ENCODE measurements at regions not wholly inside any gene's neighbourhood (a gene's known extent, or its start where the extent isn't known, plus 50 kb on each side); places are given as distances from the start of the nearest gene placed in this dataset.

DNA sequence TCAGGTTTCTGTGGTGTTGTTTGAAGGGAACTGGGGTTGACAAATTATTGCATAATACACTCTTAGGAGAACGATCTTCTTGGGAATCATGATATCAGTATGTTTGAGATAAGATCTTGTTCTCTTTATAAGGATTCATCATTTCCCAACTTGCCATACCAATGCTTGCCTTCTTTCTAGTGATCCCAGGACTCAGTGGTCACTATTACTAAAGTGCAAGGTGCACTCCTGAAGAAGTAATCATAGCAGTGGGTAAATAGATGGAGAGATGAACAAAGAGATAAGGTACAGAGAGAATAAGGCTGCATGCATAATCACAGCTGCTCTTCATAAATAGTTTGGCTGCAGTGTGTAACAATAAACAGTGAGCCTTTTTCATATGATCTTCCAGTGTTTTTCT is 404.0 kb downstream of the DOK5 start:
- Histone ChIP-seq H3K27me3 (no peaks in the 10 kb centered on the region), H3K36me3 (replicated peaks in 1 of 2) (no peaks in the 10 kb centered on the region)

DNA sequence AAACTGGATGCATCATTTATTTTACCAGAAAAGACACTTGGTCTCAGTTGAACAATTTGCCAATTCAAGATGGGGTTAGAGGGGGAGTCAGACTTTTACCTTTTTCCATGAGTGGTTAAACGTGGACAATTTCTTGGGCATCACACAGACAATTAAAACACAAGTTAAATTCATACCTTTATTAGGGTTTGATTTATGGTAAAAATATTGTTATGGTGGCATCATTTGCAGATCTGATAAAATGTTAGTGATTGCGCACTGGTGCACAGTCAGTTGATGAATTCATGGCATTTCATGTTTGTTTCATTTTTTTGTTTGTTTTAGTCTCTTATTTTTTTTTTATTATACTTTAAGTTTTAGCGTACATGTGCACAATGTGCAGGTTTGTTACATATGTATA is 399.9 kb downstream of the DOK5 start:
- Histone ChIP-seq H3K4me1 (replicated peaks in 1 of 2) (no peaks in the 10 kb centered on the region), H3K36me3 (replicated peaks in 1 of 2) (no peaks in the 10 kb centered on the region), H3K27me3 (no peaks in the 10 kb centered on the region), H3K9me3 (replicated peaks in 1 of 3) (no peaks in the 10 kb centered on the region), H3K27ac (no peak overlapping the region), H3K4me3 (no peak overlapping the region)
- 75 to 90% (median 81%) methylated on average over 3 of the region's 3 CpGs for WGBS, 4 donors
- TF ChIP-seq, protein P1, sequence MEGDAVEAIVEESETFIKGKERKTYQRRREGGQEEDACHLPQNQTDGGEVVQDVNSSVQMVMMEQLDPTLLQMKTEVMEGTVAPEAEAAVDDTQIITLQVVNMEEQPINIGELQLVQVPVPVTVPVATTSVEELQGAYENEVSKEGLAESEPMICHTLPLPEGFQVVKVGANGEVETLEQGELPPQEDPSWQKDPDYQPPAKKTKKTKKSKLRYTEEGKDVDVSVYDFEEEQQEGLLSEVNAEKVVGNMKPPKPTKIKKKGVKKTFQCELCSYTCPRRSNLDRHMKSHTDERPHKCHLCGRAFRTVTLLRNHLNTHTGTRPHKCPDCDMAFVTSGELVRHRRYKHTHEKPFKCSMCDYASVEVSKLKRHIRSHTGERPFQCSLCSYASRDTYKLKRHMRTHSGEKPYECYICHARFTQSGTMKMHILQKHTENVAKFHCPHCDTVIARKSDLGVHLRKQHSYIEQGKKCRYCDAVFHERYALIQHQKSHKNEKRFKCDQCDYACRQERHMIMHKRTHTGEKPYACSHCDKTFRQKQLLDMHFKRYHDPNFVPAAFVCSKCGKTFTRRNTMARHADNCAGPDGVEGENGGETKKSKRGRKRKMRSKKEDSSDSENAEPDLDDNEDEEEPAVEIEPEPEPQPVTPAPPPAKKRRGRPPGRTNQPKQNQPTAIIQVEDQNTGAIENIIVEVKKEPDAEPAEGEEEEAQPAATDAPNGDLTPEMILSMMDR (IDR thresholded peaks at IDR 0.05) = no peak
- TF ChIP-seq POLR2A (IDR thresholded peaks at IDR 0.05) = no peak
- DNase-seq = no peak
- intact Hi-C loops (cut with DNase I) = loop anchor here in 1 of 2 donors (2.0 kb wide), 1 partner anchor 53 kb away; no protein-coding TSS in a partner anchor

More for the DNA sequence above, 404.0 kb downstream of the DOK5 start:
- DNase-seq = no peak
- 58 to 68% (median 59%) methylated on average over 1 of the region's 1 CpG for WGBS, 4 donors
- intact Hi-C loops (cut with DNase I) = no loop called here
- no peak overlapping the region for H3K4me3 ChIP-seq
- H3K27ac ChIP-seq = no peak overlapping the region
- no peaks in the 10 kb centered on the region for H3K9me3 ChIP-seq (replicated peaks in 1 of 3)
- no peak for TF ChIP-seq POLR2A (IDR thresholded peaks at IDR 0.05)
- TF ChIP-seq, protein P1 (IDR thresholded peaks at IDR 0.05) = no peak
- no peaks in the 10 kb centered on the region for H3K4me1 ChIP-seq (replicated peaks in 1 of 2)

DNA sequence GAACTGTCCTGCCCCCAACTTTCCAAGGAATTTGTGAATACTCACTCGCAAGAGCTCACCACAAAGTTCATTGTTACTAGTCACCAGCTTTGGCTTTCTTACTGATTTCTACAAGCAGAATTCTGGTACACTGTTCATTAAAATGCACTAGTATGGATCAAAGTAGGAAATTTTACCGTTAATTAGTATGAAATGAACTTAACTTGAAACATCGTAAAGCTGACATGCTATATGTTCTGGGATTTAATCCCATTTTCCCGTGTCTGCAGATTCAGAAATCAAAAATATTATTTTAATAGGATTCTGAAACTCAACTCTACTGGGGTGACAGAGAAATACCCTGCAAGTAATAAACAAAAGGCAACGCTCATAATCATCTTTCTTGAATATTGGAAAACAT is 399.3 kb downstream of the DOK5 start:
- H3K4me3 ChIP-seq = no peak overlapping the region
- TF ChIP-seq POLR2A (IDR thresholded peaks at IDR 0.05) = no peak
- TF ChIP-seq, protein P1 (IDR thresholded peaks at IDR 0.05) = no peak
- no peak overlapping the region for H3K27ac ChIP-seq
- H3K9me3 ChIP-seq (replicated peaks in 1 of 3) = no peaks in the 10 kb centered on the region
- DNase-seq = no peak
- WGBS, 4 donors = 83 to 89% (median 88%) methylated on average over 5 of the region's 5 CpGs
- H3K27me3 ChIP-seq = no peaks in the 10 kb centered on the region
- intact Hi-C loops (cut with DNase I) = loop anchor here in 1 of 2 donors (2.0 kb wide), 1 partner anchor 52 kb away; no protein-coding TSS in a partner anchor
- H3K36me3 ChIP-seq (replicated peaks in 1 of 2) = no peaks in the 10 kb centered on the region
- no peaks in the 10 kb centered on the region for H3K4me1 ChIP-seq (replicated peaks in 1 of 2)

DNA sequence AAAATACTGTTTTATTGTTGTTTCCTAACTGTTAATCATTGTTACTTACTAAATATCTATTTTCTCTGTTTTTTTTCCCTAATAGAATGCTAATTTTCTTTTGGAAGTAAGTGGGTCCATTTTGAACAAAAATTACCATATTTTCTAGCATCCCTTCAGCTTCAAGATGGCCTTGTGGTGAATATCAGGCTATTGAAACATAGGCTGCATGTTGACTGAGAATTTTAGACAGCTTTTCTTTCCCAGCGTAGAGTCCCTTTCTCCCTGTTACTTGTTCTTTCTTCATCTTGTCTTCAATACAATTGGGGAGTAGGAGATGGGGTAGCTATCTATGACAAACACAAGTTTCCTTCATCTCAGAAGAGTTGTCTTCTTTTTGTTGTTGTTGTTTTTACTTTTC is 397.0 kb downstream of the DOK5 start:
- Histone ChIP-seq H3K36me3 (replicated peaks in 1 of 2) (no peaks in the 10 kb centered on the region), H3K9me3 (replicated peaks in 1 of 3) (no peaks in the 10 kb centered on the region), H3K27me3 (no peaks in the 10 kb centered on the region), H3K4me3 (no peak overlapping the region), H3K27ac (no peak overlapping the region), H3K4me1 (replicated peaks in 1 of 2) (no peaks in the 10 kb centered on the region)
- 69 to 95% (median 89%) methylated on average over 1 of the region's 1 CpG for WGBS, 4 donors
- no peak for DNase-seq
- intact Hi-C loops (cut with DNase I) = no loop called here
- no peak for TF ChIP-seq POLR2A (IDR thresholded peaks at IDR 0.05)

DNA sequence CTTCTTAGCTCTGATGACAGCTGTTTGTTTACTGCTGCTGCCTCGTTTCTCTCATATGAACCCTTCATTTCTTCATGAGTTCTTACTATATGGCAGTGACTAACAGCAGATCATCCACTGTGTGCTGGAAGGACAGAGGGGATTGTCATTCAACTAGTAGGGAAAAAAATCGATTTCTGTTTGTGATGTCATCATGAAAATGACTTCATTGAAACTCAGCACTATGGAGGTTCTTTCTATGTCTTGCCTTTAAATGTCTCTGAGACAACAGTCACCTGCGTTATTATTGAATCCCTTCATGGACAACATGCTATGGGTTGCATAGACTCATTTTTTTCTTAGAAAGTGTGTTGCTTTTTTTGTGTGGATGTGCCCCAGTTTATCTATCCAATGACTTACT is 394.4 kb downstream of the DOK5 start:
- H3K27me3 ChIP-seq = no peaks in the 10 kb centered on the region
- H3K36me3 ChIP-seq (replicated peaks in 1 of 2) = no peaks in the 10 kb centered on the region
- intact Hi-C loops (cut with DNase I) = no loop called here
- 59 to 67% (median 63%) methylated on average over 3 of the region's 3 CpGs for WGBS, 4 donors
- H3K27ac ChIP-seq = no peak overlapping the region
- no peaks in the 10 kb centered on the region for H3K4me1 ChIP-seq (replicated peaks in 1 of 2)
- no peaks in the 10 kb centered on the region for H3K9me3 ChIP-seq (replicated peaks in 1 of 3)
- no peak overlapping the region for H3K4me3 ChIP-seq
- TF ChIP-seq POLR2A (IDR thresholded peaks at IDR 0.05) = no peak
- TF ChIP-seq, protein P1 (IDR thresholded peaks at IDR 0.05) = no peak
- no peak for DNase-seq
